ENCODE measurements at regions not wholly inside any gene's neighbourhood (a gene's known extent, or its start where the extent isn't known, plus 50 kb on each side); places are given as distances from the start of the nearest gene placed in this dataset.

GRCh38 chr4:67220861-67221260 lies 324.4 kb downstream of the CENPC start:
- no peak for DNase-seq

GRCh38 chr4:67218883-67219282 lies 326.4 kb downstream of the CENPC start:
- no peak for DNase-seq

DNA sequence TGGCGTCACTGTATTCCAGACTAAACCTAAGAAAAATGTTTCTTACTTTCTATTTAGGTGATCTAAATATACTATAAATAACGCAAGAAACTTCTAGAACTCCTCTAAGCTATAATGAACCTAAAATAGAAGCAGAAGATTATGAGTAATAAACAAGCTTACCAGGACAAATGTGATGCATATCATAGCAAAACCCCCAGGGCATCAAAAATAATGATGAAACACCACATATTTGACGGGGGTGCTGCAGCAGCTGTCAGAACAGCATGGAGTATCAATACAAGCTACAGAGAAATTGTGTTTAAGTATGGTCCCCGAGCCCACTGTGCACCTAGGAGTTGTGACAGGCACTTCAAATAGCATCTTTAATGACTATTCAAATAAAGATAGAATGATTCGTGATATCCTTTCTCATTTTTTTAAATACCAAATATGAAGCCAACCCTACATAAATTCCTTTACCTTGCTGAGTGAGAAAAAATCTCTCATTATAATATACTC lies 337.3 kb downstream of the CENPC start:
- no peak for DNase-seq

- DNase-seq = no peak
Observed at GRCh38 chr4:67204441-67204840, 340.9 kb downstream of the CENPC start.

DNA sequence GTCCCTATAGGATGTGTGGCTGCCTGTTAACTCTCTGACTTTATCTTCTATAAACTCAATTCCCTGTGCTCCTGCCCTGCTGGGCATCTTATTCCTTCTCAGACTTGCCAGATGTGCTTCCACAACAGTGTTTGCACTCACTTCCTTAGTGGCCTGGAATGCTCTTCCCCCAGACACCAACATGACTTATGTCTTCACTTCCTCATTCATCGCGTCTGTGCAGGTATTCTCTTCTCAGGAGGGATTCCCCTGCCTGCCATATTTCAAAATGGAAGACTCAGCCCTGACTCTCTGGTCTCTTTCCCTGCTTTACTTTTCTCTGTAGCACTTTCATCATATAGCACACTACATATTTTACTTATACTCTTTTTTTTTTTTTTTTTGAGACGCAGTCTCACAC lies 344.0 kb downstream of the CENPC start:
- no peak for DNase-seq

GRCh38 chr4:67198727-67199126 lies 346.6 kb downstream of the CENPC start:
- DNase-seq = no peak

DNA sequence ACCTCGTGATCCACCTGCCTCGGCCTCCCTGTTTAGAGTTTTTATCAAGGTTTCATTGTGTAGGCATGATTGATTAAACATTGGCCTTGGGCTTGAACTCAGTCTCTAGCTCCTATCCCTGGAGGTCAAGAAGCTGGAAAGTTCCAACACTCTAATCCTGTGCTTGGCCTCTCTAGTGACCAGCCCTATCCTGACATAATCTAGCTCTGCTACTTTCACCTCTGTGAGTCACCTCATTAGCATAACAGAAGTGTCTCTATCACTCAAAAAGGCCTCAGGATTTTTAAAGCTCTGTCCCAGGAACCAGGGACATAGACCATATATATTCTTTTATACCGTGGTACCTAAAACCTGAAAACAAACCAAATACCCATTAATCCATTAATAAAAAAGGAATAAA lies 377.5 kb downstream of the CENPC start:
- no peak for DNase-seq

DNA sequence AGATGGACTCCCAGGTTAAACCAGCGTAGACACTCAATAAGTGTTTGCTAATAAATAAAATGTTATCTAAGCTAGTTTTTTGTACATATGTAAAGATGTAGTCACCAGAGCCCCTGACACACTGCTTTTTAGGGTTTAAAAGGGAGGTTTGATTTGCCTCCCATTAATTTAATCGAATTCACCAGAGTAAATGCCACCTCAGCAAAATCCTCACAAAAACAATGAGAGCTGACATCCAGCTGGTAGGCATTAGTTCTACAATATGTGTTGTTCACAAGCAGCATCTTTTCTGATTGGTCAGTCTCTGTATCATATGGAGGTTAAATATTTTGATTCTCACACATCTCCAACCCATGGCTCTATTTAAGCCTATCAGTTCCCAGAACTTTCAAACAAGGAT lies 382.6 kb downstream of the CENPC start:
- no peak for DNase-seq

GRCh38 chr4:67161311-67161710 lies 384.0 kb downstream of the CENPC start:
- DNase-seq = no peak

DNA sequence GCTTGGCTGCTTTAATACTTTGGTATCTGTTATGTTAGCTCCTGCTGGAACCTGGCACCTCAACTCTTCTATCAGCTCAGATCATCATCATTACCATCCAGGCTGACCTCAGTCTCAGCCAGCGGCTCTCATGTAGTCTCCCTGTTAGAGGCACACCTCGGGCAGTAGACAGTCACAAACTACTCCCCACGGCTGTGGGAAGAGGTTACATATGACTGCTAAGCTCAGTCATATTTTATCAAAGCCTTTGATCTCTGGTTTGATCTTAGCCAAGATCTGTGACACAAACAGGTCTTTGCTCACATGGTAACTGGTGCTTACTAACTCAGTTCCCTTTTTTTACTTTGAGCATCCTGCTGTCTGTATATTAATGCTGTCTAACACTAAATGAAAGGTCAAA lies 384.9 kb downstream of the CENPC start:
- no peak for DNase-seq

DNA sequence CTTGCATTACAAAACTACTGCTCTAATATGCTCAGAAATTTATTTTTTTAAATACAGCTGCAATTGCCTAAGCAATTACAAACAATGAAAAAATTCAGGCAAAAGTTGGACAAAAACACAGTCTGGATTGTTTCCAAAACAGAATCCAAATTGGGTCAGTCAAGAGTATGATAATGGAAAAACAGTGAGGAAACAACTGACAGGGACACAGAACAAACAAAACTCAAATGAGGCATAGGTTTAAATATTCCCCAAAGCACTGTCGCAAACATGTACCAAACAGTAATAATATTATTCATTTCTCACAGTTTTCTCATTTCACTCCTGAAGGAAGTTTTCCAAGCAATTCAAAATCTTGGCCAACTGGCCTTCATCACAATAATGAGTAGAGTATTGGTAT lies 386.6 kb downstream of the CENPC start:
- no peak for DNase-seq

DNA sequence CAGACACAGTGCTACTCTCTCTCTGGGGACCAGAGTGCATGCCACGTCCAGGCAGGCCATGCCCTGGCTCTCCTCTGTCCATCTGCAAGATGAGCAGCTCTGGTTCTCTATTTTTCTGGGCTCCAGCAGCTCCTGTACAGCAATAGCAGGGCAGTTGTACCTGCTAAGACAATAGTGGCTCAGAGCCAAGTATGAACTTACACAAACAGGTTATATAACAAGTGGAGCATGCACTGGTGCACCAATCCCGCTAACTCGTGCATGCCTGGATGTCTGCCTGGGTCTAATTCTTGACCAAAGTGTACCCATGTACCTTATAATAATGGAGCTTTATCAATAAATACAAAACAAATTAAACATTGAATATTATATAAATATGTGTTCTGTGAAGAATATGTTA lies 392.3 kb downstream of the CENPC start:
- no peak for DNase-seq

DNA sequence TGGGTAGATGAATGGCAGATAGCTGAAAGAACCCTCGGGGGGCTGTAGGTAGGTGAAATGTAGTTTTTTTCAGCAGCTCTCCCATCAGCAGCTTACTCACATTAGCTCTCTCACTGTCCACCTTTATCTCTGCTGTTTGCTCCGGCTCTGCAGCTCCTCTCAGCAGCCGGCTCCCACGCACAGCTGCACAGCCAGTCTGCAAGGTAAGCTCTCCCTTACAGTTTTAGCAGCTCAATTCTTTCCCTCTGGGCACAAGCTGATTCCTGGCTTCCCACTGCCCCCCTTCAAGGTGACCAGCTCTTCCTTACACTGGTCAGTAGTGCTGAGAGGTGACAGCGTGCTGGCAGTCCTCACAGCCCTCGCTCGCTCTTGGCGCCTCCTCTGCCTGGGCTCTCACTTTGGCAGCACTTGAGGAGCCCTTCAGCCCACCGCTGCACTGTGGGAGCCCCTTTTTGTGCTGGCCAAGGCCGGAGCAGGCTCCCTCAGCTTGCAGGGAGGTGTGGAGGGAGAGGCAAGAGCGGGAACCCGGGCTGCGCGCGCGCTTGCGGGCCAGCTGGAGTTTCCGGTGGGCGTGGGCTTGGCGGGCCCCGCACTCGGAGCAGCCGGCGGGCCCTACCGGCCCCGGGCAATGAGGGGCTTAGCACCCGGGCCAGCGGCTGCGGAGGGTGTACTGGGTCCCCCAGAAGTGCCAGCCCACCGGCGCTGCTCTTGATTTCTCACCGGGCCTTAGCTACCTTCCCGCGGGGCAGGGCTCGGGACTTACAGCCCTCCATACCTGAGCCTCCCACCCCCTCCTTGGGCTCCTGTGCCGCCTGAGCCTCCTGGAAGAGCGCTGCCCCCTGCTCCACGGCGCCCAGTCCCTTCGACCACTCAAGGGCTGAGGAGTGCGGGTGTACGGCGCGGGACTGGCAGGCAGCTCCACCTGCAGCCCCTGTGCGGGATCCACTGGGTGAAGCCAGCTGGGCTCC lies 393.6 kb downstream of the CENPC start:
- DNase-seq = no peak

DNA sequence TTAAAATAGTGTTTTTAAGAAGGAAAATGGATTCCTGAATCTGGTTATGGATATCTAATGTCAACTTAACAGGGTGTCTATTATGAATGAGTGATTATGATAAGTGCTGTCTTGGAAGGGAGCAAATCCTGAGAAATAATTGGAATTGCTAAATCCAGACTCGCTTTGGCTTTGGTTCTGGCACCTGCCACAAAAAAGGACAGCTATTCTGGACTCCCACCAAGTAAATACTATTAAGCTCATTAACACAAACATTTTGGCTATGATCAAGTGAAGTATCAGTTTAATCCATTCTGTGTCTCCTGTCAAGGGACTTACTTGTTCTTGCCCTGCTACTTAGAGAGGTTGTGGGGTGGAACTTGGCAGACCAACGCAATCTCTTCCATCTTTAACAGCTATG lies 403.7 kb downstream of the CENPC start:
- no peak for DNase-seq

- DNase-seq = no peak
Observed at GRCh38 chr4:67134616-67135015, 410.7 kb downstream of the CENPC start.

- DNase-seq = no peak
Observed at GRCh38 chr4:67133162-67133561, 412.1 kb downstream of the CENPC start.

- DNase-seq = no peak
Observed at GRCh38 chr4:67131224-67131623, 414.1 kb downstream of the CENPC start.

- no peak for DNase-seq
Observed at GRCh38 chr4:67130411-67130810, 414.9 kb downstream of the CENPC start.

- no peak for DNase-seq
Observed at GRCh38 chr4:67126570-67126969, 418.7 kb downstream of the CENPC start.

DNA sequence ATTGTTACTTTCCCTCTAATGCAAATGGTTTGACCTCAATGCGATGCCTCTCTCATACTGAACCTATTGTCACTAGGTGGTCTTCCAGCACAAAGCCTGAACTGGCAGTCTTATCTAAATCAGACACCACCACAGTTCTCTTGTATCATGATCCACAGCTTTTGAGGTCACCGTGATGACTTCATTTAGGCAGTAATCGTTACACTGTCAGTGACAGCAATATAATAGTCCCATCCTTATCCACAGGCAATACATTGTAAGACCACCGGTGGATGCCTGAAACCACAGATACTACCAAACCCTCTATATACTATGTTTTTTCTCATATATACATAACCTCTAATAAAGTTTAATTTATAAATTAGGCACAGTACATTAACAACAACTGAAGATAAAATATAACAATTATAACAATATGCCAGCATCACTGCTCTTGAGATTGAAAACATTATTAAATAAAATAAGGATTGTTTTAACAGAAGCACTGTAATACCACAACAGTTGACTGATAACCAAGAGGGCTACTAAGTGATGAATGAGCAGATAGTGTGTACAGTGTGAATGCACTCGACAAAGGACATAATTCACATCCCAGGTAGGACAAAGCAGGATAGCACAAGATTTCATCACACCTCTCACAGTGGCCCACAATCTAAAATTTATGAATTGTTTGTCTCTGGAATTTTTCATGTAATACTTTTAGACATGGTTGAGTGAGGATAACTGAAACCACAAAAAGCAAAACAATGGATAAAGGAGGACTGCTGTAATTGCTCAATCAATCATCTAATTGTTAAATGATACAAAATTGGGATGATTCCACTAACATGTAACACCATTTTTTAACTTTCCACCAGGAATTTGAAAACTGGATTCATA lies 419.4 kb downstream of the CENPC start:
- no peak for DNase-seq

GRCh38 chr4:67124716-67125115 lies 420.6 kb downstream of the CENPC start:
- DNase-seq = no peak

GRCh38 chr4:67122029-67122428 lies 423.3 kb downstream of the CENPC start:
- DNase-seq = no peak

DNA sequence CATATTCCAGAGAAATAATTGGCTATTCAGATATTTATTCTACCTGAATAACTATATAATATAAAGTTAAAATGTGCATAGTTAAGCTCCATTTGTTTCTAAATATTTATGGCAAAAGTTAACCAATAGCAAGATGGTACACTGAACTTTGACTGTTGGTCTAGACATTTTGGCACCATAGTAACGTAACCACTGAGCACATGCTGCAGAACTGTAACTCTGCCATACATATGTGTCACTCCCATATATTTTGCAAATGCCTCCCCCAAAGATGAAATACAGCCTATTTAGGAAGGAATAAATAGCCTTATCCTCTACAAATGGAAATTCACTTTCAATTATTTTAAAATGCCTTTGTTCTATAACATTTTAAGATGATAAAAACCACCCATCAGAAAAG lies 424.9 kb downstream of the CENPC start:
- DNase-seq = no peak

DNA sequence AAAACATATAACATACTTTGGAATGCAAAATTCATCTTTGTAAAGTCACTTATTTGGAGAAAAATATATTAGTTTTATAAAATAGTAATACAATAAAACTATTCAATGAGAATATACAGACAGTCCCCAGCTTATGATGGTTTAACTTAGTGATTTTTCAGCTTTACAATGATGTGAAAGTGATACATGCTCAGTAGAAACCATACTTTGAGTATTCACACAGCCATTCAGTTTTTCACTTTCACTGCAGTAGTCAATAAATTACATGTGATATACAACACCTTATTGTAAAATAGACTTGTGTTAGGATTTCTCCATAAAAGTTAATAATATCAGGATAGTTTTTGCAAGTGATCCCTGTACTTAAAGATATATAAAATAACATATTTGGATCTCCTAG lies 436.0 kb downstream of the CENPC start:
- no peak for DNase-seq
